DMS153 (cell line): ENCODE measurements at regions not wholly inside any gene's neighbourhood (a gene's known extent, or its start where the extent isn't known, plus 50 kb on each side); places are given as distances from the start of the nearest gene placed in this dataset.

ENCODE experiments used
- DNase-seq: peaks from one replicate; lab custom pipeline; 2025; lab: John Stamatoyannopoulos, UW

DNA sequence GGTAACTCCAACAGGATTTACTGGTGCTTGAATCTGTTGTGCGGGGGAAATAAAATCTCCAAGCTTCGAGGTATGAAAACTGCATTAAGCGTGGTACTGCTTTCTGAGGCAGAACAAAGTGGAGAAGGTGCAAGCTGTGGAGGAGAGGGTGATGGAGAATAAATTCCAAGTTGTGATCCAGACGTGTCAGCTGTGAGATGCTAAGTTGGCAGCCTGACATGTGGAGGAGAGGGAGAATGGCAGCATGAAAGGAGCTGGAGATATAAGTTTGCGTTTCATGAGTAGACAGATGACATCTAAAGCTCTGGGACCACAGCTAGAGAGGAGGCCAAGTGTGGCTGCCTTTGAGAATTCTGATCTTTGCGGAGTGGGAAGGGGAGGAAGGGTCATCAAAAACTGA lies 411.8 kb downstream of the FBXO15 start:
- DNase-seq: no peak

DNA sequence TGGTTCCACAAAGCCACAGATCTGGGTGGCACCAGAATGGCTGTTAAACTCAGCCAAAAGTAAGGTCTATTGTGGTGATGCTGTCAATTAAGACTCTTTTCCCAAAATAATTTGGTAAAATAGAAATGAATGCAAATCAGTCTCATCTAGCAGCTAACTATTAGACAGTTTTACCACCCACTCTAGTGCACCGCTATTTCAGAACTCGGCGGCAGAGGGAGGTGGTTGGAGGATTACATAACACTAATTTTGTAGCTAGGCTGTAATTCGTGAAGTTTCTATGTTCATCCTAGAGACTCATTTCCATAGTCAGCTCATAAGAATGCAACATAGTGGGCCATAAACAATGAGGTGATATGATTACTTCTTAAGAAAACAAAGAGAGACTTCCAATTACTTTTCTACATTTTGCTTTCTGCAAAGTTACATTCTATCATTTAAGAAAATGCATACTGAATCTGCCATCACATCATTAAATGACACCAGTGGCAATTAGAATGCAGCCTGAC lies 413.8 kb downstream of the FBXO15 start:
- no peak for DNase-seq

DNA sequence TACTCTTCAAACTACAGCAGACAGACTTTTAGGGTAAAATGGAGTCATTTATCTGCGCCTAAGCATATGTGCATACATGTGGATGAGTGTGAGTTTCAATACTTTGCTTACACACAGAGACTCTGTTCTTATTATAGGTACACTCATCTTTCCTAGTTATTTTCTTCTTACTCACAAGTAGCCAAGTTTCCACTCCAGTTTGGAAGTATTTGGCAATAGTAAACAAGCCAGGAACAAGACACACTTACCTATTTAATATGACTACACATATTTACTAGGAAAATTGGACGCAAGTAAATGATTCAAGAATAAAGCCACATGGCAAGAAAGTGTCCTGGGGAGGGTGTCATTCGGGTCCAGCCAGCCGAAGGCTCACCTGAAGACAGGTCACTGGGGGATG lies 414.3 kb downstream of the FBXO15 start:
- no peak for DNase-seq

DNA sequence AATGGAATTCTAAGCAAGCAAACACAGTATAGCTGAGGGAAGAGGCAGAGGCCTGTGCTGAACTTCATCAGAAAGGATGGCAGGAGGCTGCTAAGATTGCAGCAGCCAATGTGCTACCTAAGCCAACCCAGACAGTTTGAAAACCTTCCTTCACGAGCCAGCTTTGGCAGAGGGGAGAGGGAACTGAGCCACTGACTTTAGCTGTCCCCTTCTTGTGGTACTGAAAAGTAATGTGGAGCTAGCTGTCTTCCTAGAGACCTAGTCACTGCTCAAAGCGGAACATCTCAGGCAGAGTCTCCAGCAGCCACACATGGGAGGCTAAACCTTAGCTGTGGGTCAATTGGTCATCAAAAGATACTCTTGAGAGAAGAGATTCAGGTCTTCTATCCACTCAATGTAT lies 419.0 kb downstream of the FBXO15 start:
- DNase-seq: no peak

DNA sequence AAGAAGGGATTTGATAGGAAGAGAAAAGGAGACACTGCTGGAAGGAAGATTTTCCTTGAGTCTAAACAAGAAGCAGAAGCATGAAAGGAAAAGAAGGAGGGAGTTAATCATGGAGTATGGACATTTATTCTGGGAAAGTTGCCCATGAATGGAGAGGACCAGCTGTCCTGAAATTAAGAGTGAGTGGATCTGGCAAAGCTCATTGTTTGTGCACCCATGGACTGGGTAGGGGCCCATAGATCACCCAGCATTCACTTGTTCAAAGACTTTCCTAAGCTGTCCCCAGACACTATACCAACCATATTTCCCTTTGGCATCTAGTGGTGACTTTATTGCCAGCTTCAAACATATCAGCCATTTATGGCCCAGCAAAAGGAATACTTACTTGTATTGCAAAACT lies 422.7 kb downstream of the FBXO15 start:
- no peak for DNase-seq

DNA sequence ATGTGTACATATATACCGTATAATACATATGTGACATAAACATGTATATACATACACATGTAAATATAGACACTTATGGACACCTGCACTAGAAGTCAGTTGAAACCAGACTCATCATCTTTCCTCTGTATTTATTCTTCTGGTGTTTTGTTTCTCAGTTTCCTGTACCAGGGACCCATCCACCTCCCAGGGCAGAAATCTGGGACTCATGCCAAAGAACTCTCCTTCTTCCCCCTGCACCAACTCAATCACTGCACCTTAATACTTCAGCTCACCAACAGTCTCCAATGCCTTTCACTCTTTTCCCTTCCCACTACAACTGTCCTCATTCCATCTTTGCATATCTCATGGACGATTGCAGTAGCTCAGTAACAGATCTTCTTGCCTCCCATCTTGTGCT lies 428.0 kb downstream of the FBXO15 start:
- peak; percentile 32 for DNase-seq

DNA sequence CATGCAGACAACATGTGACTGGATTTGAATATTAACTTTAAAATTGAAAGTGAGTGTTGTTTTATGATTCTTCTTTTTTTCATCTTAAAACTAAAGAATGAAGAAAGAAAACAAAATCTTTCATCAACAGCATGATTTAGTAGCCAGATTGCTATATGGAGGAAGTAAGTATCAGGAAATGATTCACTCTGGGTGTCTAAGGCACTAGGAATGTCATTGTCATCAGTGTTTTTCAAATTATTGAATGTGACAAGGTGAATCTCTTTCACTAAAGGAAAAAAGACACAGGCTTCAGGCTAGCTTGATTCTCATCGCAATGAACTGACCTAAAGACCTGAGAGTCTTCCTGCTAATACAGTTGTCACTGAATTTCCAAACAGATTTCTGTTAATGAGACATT lies 430.1 kb downstream of the FBXO15 start:
- DNase-seq: no peak

DNA sequence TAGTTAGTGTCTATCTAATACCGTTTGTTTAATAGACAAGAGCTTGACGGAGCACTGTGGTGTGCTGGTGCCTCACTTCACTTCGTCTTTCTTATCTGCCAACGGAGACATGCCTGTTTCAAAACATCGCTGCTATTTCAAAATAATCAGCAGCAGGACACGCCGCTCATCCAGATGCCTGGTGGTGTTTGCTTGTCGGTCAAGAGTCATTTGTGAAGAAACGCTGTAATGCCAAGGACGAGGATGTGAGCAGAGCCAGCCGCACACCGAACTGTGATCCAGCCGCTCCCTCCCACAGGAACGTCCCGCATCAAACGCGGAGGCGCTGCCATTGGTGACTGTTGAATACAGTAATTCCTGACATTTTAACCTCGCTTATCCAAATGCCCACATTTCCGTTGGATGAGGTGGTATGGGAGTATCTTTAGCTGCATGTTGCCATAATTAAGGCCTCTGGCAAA lies 432.4 kb downstream of the FBXO15 start:
- DNase-seq: peak; percentile 15

DNA sequence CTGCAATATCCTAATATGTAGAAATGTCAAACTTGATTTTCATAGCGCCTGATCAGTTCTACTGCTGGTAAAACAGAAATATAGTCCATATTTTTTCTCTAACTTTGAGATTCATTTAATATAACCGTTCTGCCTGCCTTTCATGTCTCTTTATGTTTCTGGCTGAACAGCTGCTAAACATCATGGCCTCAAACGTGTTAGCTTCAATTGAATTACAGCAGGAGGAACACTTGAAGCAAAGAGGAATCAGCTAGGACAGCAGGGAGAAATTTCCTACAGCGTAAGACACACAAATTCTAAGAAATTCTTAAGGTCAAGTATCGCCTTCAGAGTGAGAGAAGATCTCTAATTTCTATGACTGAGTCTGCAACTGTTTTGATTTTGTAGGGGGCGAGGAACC lies 433.2 kb downstream of the FBXO15 start:
- no peak for DNase-seq

DNA sequence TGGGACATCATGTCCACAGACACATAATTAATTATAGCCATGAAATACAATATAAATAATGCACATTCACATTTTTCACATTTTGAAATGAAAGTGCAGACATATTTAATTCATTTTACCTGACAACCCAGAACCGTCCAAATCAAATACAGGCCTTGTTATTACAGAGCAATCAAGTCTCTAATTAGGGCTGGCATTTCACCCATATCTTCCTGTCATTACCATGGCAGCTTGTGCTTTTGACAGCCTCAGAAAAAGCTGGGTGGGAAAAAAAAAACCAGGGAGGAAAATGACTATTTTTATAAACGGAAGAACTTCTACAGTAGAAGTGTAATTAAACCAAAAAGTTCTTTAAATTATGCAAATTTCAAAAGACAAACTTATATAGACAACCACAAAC lies 436.4 kb downstream of the FBXO15 start:
- no peak for DNase-seq

DNA sequence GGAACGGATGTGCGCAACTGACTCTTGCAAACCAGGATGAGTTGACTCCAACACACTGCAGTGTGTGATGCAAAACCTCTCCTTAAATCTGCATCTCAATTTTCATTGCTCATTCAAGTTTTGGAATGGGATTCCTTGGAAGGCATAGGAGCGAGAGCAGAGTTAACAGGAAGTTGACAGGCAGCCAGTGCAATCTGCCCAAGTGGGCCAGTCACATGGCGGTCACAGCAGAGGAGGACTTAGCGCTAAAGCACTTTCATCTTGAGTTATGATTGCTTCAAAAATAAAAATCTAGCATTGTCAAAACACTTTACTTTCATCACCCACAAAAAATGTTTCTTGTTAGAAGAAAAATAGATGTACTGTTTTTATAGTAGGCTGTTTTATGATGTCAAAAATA lies 439.0 kb downstream of the FBXO15 start:
- DNase-seq: no peak

DNA sequence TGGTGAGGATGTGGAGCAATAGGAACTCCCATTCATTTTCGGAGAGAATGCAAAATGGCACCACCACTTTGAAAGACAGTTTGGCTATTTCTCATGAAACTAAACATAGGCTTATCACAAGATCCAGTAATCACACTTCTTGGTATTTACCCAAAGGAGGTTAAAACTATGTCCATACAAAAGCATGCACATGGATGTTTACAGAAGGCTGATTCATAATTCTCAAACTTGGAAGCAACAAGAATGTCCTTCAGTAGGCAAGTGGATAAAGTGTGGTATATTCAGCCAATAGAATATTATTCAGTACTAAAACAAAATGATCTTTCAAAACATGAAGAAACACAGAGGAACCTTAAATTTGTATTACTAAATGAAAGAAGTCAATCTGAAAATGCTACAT lies 440.6 kb downstream of the FBXO15 start:
- no peak for DNase-seq

DNA sequence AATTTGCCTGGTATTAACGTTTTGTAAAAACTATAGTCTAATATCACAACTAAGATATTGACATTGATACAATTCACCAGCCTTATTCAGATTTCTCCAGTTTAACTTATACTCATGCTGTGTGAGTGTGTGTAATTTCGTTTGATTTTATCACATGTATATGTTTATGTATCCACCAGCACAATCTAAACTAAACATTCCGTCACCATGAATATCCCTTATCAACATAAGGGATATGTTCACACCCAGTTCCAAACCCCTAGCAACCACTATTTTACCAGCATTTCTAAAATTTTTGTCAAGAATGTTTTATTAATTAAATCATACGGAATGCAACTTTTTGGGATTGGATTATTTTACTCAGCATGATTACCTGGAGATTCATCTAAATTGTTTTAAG lies 450.3 kb downstream of the FBXO15 start:
- DNase-seq: no peak

DNA sequence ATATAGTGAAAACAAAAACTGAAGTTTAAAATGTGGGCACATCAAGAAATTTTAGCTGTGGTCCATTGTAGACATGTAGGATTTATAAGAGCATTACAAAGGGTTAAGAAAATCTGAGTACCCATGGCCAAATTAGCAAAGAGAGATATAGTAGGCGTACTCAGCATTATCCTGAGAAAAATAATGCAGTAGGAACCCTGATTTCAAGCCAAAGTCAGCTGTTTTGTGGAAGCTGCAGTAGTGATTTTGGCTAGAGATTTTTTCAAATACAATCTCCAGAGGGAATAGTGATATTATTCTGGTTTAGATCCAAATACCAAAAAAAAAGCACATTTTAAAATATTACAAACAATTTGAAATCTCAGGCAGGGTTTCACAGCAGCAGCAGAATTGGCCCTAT lies 450.9 kb downstream of the FBXO15 start:
- DNase-seq: no peak

DNA sequence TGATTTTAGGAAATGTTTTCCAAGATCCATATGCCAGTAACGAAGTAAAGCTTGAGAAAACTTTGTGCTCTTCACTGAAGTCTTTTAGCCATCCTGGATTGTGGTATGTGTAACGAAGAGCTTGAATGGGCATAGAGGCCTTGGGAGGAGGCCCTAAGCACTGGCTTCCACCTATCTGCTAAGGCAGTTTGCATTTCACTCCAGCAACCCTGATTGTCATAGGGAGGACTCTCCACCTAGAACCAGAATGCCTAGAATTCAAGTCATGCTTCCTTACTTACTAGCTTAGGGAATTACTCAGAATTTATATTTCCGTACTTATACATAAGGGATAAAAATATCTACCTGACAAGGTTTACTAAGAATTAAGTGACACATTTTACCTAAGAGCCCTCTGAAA lies 451.5 kb downstream of the FBXO15 start:
- DNase-seq: no peak

DNA sequence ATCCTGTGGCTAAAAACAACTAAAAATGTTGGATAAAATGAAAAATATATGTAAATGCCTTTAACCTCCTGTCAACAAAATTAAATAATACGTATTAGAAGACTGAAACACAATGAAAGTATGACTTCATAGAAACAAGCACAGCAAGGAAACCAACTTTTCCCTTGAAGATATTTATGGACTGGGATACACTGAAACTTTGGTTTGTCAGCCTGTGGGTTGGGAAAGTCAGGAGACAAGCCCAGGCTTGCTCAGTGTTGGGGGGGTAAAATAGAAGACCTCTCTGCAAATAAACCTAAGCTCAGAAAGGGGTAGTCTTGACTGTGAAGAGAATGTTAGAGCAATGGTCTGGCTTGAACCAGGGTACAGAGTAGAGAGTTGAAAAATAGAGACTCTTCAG lies 454.5 kb downstream of the FBXO15 start:
- DNase-seq: no peak

DNA sequence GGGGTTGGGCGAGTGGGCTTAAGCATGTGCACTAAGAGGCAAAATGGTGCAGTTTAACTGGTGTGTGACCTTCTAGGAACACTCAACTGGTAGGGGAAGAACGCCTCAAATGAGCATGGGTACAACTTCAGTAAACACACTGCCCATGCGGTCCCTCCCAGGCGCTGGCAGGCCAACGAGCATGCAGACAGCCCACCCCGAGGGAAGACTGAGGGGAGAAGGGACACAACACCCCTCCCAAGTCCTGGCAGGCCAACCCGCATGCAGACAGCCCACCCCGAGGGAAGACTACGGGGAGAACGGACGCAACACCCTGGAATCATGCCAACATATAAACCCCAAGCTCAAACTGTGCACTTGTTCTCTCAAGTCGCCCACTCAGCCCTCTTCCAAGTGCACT lies 456.0 kb downstream of the FBXO15 start:
- no peak for DNase-seq

DNA sequence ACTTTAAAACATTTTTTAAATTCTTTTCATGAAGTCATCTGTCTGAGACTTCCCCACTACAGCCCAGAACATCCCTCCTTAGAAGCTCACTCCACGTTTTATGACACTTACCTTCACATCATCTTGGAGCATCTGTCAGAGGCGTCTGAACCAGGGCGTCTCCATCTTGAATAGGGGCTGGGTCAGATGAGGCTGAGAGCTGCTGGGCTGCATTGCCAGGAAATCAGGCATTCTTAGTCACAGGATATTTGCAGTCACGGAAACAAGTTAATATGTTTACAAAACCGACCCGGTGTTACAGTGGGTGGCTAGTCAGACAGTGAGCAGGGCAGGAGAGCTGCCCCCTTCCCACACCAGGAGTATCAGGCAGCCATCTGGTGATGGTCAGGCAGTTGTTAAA lies 456.5 kb downstream of the FBXO15 start:
- no peak for DNase-seq

DNA sequence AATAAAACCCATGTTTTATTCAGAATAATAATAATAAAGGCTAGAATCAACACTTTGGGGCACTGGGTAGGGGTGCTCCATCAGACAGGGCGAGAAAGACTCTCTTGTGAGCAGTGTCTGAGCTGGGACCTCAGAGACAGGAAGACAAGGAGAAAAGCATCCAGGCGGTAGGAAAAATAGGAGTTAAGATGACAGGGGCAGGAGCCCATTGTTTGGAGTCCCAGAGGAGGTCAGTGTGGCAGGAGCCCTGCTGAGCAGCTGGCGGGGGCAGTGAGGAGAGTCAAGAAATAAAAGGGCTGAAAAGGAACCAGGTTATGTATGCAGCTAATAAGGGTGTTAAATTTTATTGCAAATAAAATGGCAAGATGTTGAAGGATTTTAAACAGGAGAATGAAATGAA lies 457.4 kb downstream of the FBXO15 start:
- DNase-seq: no peak

DNA sequence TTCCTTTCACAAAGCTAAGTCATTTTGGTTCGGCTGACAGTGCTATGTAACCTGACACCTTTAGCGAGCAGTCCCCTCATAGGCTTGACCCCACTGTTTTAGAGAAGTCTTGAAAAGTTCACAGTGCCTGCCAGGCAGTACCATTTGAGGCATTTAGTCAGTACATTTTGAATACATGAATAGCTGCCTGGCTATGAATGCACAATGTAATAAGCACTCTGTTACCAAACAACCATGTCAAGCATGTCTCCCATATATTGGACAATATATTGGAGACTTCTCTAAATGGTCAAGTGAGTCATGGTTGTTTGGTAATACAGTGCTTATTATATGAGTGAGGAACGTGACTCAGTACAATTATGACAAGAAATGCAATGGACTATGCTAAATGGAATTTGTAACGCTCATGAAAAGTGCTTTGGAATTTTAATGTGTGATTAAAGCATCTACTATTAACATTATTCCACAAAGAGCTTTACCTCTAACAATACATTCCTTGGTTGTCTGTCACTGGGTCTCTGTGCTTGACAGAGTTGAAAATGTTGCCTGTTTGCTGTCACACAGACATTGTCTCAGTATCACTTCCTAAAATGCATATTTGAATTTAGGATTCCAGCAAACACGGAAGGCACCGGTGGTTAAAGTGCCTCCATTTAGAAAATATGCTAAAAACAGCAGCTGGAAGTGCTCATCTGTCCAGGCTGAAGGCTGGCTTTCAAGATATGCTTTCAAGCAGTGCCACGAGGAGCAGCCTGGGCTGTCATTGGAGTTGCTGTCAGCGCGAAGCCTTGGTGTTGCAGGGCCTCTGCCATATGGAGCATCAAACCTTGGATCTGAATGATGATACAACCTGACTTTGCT lies 458.6 kb downstream of the FBXO15 start:
- no peak for DNase-seq

DNA sequence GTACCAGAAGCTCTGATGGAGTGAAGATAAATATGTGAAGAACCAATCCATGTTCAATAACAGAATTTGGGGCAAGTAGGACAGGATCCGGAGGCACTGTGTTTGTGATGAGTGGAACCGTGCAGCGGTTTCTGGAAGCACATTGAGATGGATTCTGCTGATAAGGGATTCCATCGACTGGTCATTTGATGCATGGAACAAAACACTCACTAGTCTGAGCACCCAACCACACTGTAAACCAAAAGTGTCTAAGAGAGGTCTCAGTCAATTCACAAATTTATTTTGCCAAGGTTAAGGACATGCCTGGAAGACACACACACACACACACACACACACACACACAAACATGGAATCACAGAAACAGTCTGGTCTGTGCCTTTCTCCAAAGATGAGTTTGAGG lies 459.5 kb downstream of the FBXO15 start:
- DNase-seq: no peak

DNA sequence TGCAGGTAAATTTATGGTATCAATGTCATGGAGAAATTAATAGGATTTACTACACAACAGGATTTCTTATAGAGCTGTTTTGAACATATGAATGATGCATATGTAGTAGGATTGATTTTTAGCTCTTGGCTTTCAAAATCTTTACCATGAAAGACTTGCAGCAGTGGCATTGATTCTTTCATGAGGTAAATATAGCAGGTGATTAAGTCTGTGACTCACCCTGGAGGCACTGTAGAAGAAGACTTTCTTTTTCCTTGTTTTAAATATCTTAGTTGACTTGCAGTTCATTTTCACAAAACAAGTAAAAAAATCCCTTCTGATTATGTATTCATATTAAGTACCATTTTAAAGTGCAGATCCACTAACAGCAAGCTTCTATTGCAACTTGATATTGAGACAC lies 463.0 kb downstream of the FBXO15 start:
- DNase-seq: no peak

DNA sequence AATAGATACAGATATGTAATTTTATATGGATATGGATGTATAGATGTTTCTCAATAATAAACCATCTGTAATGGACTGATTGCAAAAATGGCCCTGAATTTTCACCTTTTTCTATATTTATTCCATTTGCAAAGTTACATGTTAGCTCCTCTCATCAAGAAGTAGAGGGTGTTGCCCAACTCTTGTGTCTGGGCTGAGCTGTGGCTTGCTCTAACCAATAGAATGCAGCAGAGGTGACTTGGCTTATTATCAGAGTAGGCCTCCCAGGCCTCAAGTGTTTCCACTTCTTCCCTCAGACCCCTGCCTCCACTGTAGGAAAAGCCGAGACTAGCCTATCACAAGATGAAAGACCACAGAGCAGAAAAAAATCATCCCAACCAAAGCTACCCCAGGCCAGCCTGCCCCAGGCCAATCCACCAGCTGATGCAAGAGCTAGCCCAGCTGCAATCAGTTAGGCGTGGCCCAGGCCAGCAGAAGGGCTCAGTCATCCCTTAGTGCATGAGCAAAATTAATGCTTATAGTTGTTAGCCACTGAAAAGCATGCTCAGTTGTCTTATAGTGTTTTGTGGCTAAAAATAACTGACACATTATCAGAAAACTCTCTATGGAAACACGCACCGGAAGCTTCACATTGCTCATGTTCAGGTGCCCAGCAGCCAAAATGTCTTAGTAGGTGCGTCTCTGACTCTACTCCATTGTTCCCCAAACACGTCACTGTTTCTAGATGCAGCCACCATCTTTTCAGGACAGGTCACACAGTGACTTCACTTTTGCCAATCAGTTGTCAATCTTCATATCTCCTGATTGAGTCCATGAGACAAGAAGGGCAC lies 464.0 kb downstream of the FBXO15 start:
- no peak for DNase-seq
